ENCODE measurements at regions not wholly inside any gene's neighbourhood (a gene's known extent, or its start where the extent isn't known, plus 50 kb on each side); places are given as distances from the start of the nearest gene placed in this dataset.

DNA sequence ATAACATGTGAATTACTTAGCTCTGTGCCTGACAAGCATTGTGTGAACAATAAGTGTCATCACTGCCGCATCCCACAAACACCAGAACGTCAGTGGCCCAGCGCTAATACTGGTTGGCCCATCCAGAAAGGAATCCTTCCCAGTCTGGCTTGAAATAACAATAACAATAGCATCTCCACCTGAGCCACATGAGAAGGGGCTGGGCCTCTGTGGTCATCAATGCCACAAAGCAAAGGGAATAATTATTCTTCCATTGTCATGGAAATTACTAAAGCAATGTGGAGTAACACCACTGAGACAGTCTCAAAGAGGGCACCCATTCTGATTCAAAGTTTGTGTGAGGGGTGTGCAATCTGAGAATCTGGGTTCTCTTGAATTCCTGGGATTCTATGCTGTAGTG lies 105.7 kb upstream of the INHBA start:
- Histone ChIP-seq H3K4me1 (ENCODE audit: insufficient read depth, low read length) (no peaks in the 10 kb centered on the region), H3K4me3 (ENCODE audit: low read length) (no peak overlapping the region), H3K27ac (ENCODE audit: low read depth in 1 of 2, low read length in 2 of 2) (no peak overlapping the region), H3K9me3 (ENCODE audit: control insufficient read depth in 1 of 2, insufficient read depth in 1 of 2, low read length in 2 of 2) (no peaks in the 10 kb centered on the region), H3K27me3 (ENCODE audit: control insufficient read depth in 1 of 2, insufficient read depth in 2 of 2, low read length in 2 of 2) (no peaks in the 10 kb centered on the region), H3K36me3 (ENCODE audit: insufficient read depth, low read length) (no peaks in the 10 kb centered on the region)
- H3K27me3 Mint-ChIP-seq: no peaks in the 10 kb centered on the region
- H3K4me3 Mint-ChIP-seq: no peak overlapping the region
- H3K9me3 Mint-ChIP-seq: no peaks in the 10 kb centered on the region
- H3K4me1 Mint-ChIP-seq (ENCODE audit: low read depth): no peaks in the 10 kb centered on the region
- no peaks in the 10 kb centered on the region for H3K36me3 Mint-ChIP-seq (ENCODE audit: low read depth)
- H3K27ac Mint-ChIP-seq: no peak overlapping the region
- no peak for DNase-seq
- no peak for ATAC-seq (ENCODE audit: poor library complexity)
- POLR2A ChIA-PET: no interaction called here
- intact Hi-C loops (cut with DNase I, micrococcal nuclease): no loop called here
- TF ChIP-seq CTCF (IDR thresholded peaks at IDR 0.05): no peak
- CTCF ChIA-PET: no interaction called here

GRCh38 chr7:41803569-41803968 lies 100.7 kb upstream of the INHBA start:
- CTCF ChIA-PET: no interaction called here

DNA sequence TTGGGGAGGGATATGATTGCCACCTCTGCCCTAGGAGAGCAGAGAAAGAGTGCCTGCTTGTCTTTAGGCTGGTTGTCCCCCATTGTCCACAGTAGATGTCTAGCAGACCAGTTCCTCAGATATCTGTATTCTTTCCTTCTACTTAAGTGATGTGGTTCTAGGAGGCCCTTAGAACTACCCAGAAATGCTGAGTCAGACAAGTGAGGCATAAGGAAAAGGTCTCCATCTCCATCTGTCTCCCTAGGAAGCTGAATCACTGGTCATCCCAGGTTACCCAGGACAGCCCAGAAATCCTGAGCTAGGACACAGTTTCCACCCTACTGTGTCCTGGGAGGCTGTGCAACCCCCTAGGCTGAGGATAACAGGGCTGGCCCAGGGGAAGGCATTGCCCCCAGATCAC lies 93.4 kb upstream of the INHBA start:
- Mint-ChIP-seq H3K9me3 (no peaks in the 10 kb centered on the region), H3K27ac (no peak overlapping the region), H3K4me3 (no peak overlapping the region), H3K36me3 (ENCODE audit: low read depth) (no peaks in the 10 kb centered on the region), H3K27me3 (peaks cover 4% of the 10 kb centered on the region), H3K4me1 (ENCODE audit: low read depth) (no peaks in the 10 kb centered on the region)
- Histone ChIP-seq H3K4me3 (ENCODE audit: low read length) (no peak overlapping the region), H3K9me3 (ENCODE audit: control insufficient read depth in 1 of 2, insufficient read depth in 1 of 2, low read length in 2 of 2) (peaks cover 0 to 5% of the 10 kb centered on the region in 2 experiments), H3K36me3 (ENCODE audit: insufficient read depth, low read length) (no peaks in the 10 kb centered on the region), H3K27me3 (ENCODE audit: control insufficient read depth in 1 of 2, insufficient read depth in 2 of 2, low read length in 2 of 2) (no peaks in the 10 kb centered on the region), H3K4me1 (ENCODE audit: insufficient read depth, low read length) (no peaks in the 10 kb centered on the region), H3K27ac (ENCODE audit: low read depth in 1 of 2, low read length in 2 of 2) (no peak overlapping the region)
- intact Hi-C loops (cut with DNase I, micrococcal nuclease): no loop called here
- ChIA-PET CTCF (no interaction called here), POLR2A (interaction anchor here (0.7 kb wide), 1 partner anchor 1514 kb away, joined by 3 read pairs; no protein-coding TSS in a partner anchor)
- no peak for TF ChIP-seq CTCF (IDR thresholded peaks at IDR 0.05)
- no peak for DNase-seq
- no peak for ATAC-seq (ENCODE audit: poor library complexity)

More at GRCh38 chr7:41803569-41803968, 100.7 kb upstream of the INHBA start:
- Histone ChIP-seq H3K4me3 (ENCODE audit: low read length) (no peak overlapping the region), H3K27ac (ENCODE audit: low read depth in 1 of 2, low read length in 2 of 2) (no peak overlapping the region), H3K9me3 (ENCODE audit: control insufficient read depth in 1 of 2, insufficient read depth in 1 of 2, low read length in 2 of 2) (peaks cover 0 to 5% of the 10 kb centered on the region in 2 experiments), H3K27me3 (ENCODE audit: control insufficient read depth in 1 of 2, insufficient read depth in 2 of 2, low read length in 2 of 2) (no peaks in the 10 kb centered on the region), H3K36me3 (ENCODE audit: insufficient read depth, low read length) (no peaks in the 10 kb centered on the region), H3K4me1 (ENCODE audit: insufficient read depth, low read length) (no peaks in the 10 kb centered on the region)
- no peak overlapping the region for H3K4me3 Mint-ChIP-seq
- intact Hi-C loops (cut with DNase I, micrococcal nuclease): no loop called here
- no peaks in the 10 kb centered on the region for H3K4me1 Mint-ChIP-seq (ENCODE audit: low read depth)
- no peak for ATAC-seq (ENCODE audit: poor library complexity)
- TF ChIP-seq CTCF (IDR thresholded peaks at IDR 0.05): no peak
- H3K27ac Mint-ChIP-seq: no peak overlapping the region
- no peaks in the 10 kb centered on the region for H3K9me3 Mint-ChIP-seq
- H3K27me3 Mint-ChIP-seq: no peaks in the 10 kb centered on the region
- no peak for DNase-seq
- POLR2A ChIA-PET: no interaction called here
- no peaks in the 10 kb centered on the region for H3K36me3 Mint-ChIP-seq (ENCODE audit: low read depth)
